IMR-90 (cell line): ENCODE measurements at regions not wholly inside any gene's neighbourhood (a gene's known extent, or its start where the extent isn't known, plus 50 kb on each side); places are given as distances from the start of the nearest gene placed in this dataset.

Source experiments
- ATAC-seq: fragments of 200-7000 bp; cut with Tn5 transposase; 2 replicates; pipeline ENCODE4 v1.9.1; 2020; ENCODE audit warnings: low read depth, mild to moderate bottlenecking, moderate library complexity
- BruUV-seq: library from RNA; stranded (reverse); fragments of 400-500 nt; replicated peaks from 2 replicates; lab custom pipeline; 2021; lab: Mats Ljungman, UMichigan
- CTCF ChIA-PET: fragments of 300-600 bp; formaldehyde crosslinking; extraction: SDS; loops from one replicate; lab custom pipeline; 2021; ENCODE audit warnings: antibody characterized with exemption; lab: Yijun Ruan, JAX
- POLR2A ChIA-PET: fragments of 300-600 bp; sonication (Branson Sonifier 250); formaldehyde crosslinking; loops from one replicate; lab custom pipeline; 2022; ENCODE audit warnings: antibody characterized with exemption; ENCODE audit not compliant: unreplicated experiment; lab: Charles Lee
- DNase-seq: peaks from one replicate; pipeline ENCODE4 v3.0.0; 2013
- H2AFZ ChIP-seq: replicated peaks from 2 replicates; pipeline ENCODE3; 2013; ENCODE audit warnings: low read length, mild to moderate bottlenecking; ENCODE audit not compliant: poor library complexity
- H2AK5ac ChIP-seq: 2 replicates; pipeline ENCODE4 v1.6.1; 2013; ENCODE audit warnings: low read depth, low read length, inconsistent platforms
- H2AK9ac ChIP-seq: replicated peaks from 2 replicates; pipeline ENCODE3; 2013; ENCODE audit warnings: mild to moderate bottlenecking, low read depth, low read length, moderate library complexity; ENCODE audit not compliant: poor library complexity
- H2BK120ac ChIP-seq: 2 replicates; pipeline ENCODE4 v1.6.1; 2013; ENCODE audit warnings: low read depth, low read length, inconsistent platforms
- H2BK15ac ChIP-seq: 3 replicates; pipeline ENCODE4 v1.6.1; 2013; ENCODE audit warnings: low read depth, low read length, inconsistent platforms
- H2BK20ac ChIP-seq: 2 replicates; pipeline ENCODE4 v1.6.1; 2013; ENCODE audit warnings: low read depth, mild to moderate bottlenecking, inconsistent platforms, low read length, moderate library complexity
- H2BK5ac ChIP-seq: 2 replicates; pipeline ENCODE4 v1.6.1; 2013; ENCODE audit warnings: mild to moderate bottlenecking, low read depth, low read length, inconsistent platforms; ENCODE audit not compliant: poor library complexity, severe bottlenecking
- H3K14ac ChIP-seq: replicated peaks from 2 replicates; pipeline ENCODE4 v1.6.1; 2013; ENCODE audit warnings: low read depth, low read length, inconsistent platforms
- H3K18ac ChIP-seq: 2 replicates; pipeline ENCODE4 v1.6.1; 2013; ENCODE audit warnings: low read depth, low read length, control low read depth
- H3K23ac ChIP-seq: 2 replicates; pipeline ENCODE4 v1.6.1; 2013; ENCODE audit warnings: low read depth, low read length, inconsistent platforms
- H3K27ac ChIP-seq: 2 replicates; pipeline ENCODE4 v1.5.1; 2013; ENCODE audit warnings: mild to moderate bottlenecking, control low read depth, low read length; ENCODE audit not compliant: insufficient read depth
- H3K27me3 ChIP-seq: 2 replicates; pipeline ENCODE4 v1.6.1; 2013; ENCODE audit warnings: low read length; ENCODE audit not compliant: control insufficient read depth, insufficient read depth
- H3K36me3 ChIP-seq: 2 replicates; pipeline ENCODE4 v1.6.1; 2013; ENCODE audit warnings: low read length, mixed read lengths; ENCODE audit not compliant: control insufficient read depth, insufficient read depth
- H3K4ac ChIP-seq: 2 replicates; pipeline ENCODE4 v1.6.1; 2013; ENCODE audit warnings: low read depth, low read length, inconsistent platforms
- H3K4me1 ChIP-seq: 2 replicates; pipeline ENCODE4 v1.6.1; 2013; ENCODE audit warnings: low read length, mixed read lengths; ENCODE audit not compliant: control insufficient read depth, insufficient read depth
- H3K4me2 ChIP-seq: 2 replicates; pipeline ENCODE4 v1.6.1; 2013; ENCODE audit warnings: low read depth, mild to moderate bottlenecking, control low read depth, low read length, moderate library complexity
- H3K4me3 ChIP-seq: 2 replicates; pipeline ENCODE4 v1.5.1; 2013; ENCODE audit warnings: low read depth, mild to moderate bottlenecking, control low read depth, low read length, moderate library complexity; ENCODE audit not compliant: insufficient read depth
- H3K56ac ChIP-seq: 2 replicates; pipeline ENCODE4 v1.6.1; 2013; ENCODE audit warnings: low read length, inconsistent platforms; ENCODE audit not compliant: insufficient read depth; ENCODE audit errors: extremely low read depth
- H3K79me1 ChIP-seq, 2 experiments: 2 replicates each; pipeline ENCODE4 v1.6.1; 2013; ENCODE audit warnings: low read length in 2 of 2, inconsistent platforms in 1 of 2, low read depth in 1 of 2
- H3K9ac ChIP-seq: 2 replicates; pipeline ENCODE4 v1.6.1; 2013; ENCODE audit warnings: low read depth, low read length, control low read depth
- H3K9me1 ChIP-seq: 2 replicates; pipeline ENCODE4 v1.6.1; 2013; ENCODE audit warnings: low read length, inconsistent platforms; ENCODE audit not compliant: insufficient read depth
- H3K9me3 ChIP-seq: 2 replicates; pipeline ENCODE4 v1.6.1; 2013; ENCODE audit warnings: low read length; ENCODE audit not compliant: control insufficient read depth, insufficient read depth
- H4K20me1 ChIP-seq: 2 replicates; pipeline ENCODE4 v1.6.1; 2013; ENCODE audit warnings: low read length, inconsistent platforms; ENCODE audit not compliant: insufficient read depth
- H4K5ac ChIP-seq: 2 replicates; pipeline ENCODE4 v1.6.1; 2013; ENCODE audit warnings: mild to moderate bottlenecking, low read depth, low read length, control low read depth
- H4K8ac ChIP-seq, 2 experiments: 2 replicates each; pipeline ENCODE4 v1.6.1; 2013; ENCODE audit warnings: low read depth in 2 of 2, low read length in 2 of 2, control low read depth in 1 of 2, inconsistent platforms in 1 of 2
- H4K91ac ChIP-seq: 2 replicates; pipeline ENCODE4 v1.6.1; 2013; ENCODE audit warnings: low read depth, low read length, inconsistent platforms; ENCODE audit not compliant: insufficient read depth
- CTCF ChIP-seq: conservative IDR thresholded peaks from 2 replicates; pipeline ENCODE4 v1.5.1; 2012; ENCODE audit warnings: mild to moderate bottlenecking, low read depth, low read length, improper control_type of control experiment
- FOS ChIP-seq: fragments of 150-350 bp; IDR thresholded peaks from 2 replicates; pipeline ENCODE4 v1.6.1; 2016; ENCODE audit warnings: low read depth, low read length
- MAZ ChIP-seq: IDR thresholded peaks from 2 replicates; pipeline ENCODE4 v1.6.1; 2012; ENCODE audit warnings: low read depth, mild to moderate bottlenecking, low read length, improper control_type of control experiment, moderate library complexity, borderline replicate concordance
- POLR2A ChIP-seq: IDR thresholded peaks from 2 replicates; pipeline ENCODE4 v1.6.1; 2012; ENCODE audit warnings: mild to moderate bottlenecking, low read depth, low read length
- RAD21 ChIP-seq: IDR thresholded peaks from 2 replicates; pipeline ENCODE4 v1.6.1; 2012; ENCODE audit warnings: low read length, improper control_type of control experiment
- SMC3 ChIP-seq: fragments of 150-350 bp; IDR thresholded peaks from 2 replicates; pipeline ENCODE4 v1.6.1; 2016; ENCODE audit warnings: low read depth, mild to moderate bottlenecking, antibody characterized with exemption, low read length, moderate library complexity
- WGBS, 2 experiments: methylation state at CpG; one replicate each; pipeline versions ENCODE4 v1.1.5 to v1.1.7; 2013; ENCODE audit warnings: missing lambda C conversion rate in 2 of 2; ENCODE audit not compliant: insufficient read length in 1 of 2; ENCODE audit errors: extremely low coverage in 2 of 2; 5-methylcytosine and 5-hydroxymethylcytosine counted together
- dilution Hi-C: fragments of 300-500 bp; cut with HindIII; formaldehyde crosslinking; loops from one replicate; pipeline ENCODE4 v1.14.3; 2018; ENCODE audit warnings: low sequenced_read_pairs; ENCODE audit not compliant: unreplicated experiment
- in situ Hi-C: fragments of 300-500 bp; cut with MboI; formaldehyde crosslinking; loops from 3 replicates; pipeline ENCODE4 v1.14.3; 2019; ENCODE audit warnings: low sequenced_read_pairs, inconsistent platforms, mixed read lengths
- intact Hi-C: fragments of 100-400 bp; cut with micrococcal nuclease; formaldehyde crosslinking; loops from 2 replicates; pipeline ENCODE4 v1.10.0; 2022
- TF ChIP-seq, protein P1 (sequence below): fragments of 150-350 bp; IDR thresholded peaks from 2 replicates; pipeline ENCODE4 v1.6.1; 2016; ENCODE audit warnings: low read depth, mild to moderate bottlenecking, low read length, moderate library complexity, borderline replicate concordance

DNA sequence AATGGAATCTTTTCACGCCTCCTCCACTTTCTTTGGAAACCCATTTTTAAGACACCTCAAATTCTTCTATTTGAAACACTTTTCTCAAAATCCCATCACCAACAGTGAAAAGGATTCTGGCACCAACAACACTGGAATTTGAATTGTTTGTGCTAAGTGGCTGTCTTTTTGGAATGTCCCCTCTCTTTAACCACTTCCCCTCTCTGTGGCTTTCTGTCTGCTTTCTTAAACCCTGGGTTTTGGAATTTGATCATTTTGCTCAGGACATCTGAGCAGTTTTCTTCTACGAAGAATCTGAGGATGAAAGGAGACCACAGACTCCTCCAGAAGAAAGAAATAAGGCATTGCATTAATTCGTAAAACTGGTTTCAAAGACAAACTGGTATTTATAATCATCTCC lies 89.0 kb downstream of the MXRA5 start:
- dilution Hi-C loops = no loop called here
- no peak overlapping the region for H2BK5ac ChIP-seq
- ChIA-PET POLR2A (no interaction called here), CTCF (no interaction called here)
- H3K14ac ChIP-seq = no peak overlapping the region
- intact Hi-C loops = no loop called here
- no peak overlapping the region for H3K23ac ChIP-seq
- no peak overlapping the region for H4K5ac ChIP-seq
- no peak overlapping the region for H2BK15ac ChIP-seq
- H3K56ac ChIP-seq = no peak overlapping the region
- H3K4me2 ChIP-seq = no peak overlapping the region
- H3K9me1 ChIP-seq = no peaks in the 10 kb centered on the region
- TF ChIP-seq SMC3 (no peak), POLR2A (no peak), CTCF (no peak), MAZ (no peak), RAD21 (no peak), FOS (no peak)
- TF ChIP-seq, protein P1, sequence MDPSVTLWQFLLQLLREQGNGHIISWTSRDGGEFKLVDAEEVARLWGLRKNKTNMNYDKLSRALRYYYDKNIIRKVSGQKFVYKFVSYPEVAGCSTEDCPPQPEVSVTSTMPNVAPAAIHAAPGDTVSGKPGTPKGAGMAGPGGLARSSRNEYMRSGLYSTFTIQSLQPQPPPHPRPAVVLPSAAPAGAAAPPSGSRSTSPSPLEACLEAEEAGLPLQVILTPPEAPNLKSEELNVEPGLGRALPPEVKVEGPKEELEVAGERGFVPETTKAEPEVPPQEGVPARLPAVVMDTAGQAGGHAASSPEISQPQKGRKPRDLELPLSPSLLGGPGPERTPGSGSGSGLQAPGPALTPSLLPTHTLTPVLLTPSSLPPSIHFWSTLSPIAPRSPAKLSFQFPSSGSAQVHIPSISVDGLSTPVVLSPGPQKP = no peak
- H2BK120ac ChIP-seq = peak overlapping the region; percentile 19; the same call in 1 of the 2 replicates
- WGBS, 2 experiments = no CpG with 5 or more reads among the region's 3 CpGs
- no peaks in the 10 kb centered on the region for H3K79me1 ChIP-seq
- H3K27ac ChIP-seq = no peak overlapping the region
- in situ Hi-C loops = no loop called here
- H3K18ac ChIP-seq = no peak overlapping the region; the same call in 1 of the 2 replicates
- H2BK20ac ChIP-seq = no peak overlapping the region
- H3K36me3 ChIP-seq = no peaks in the 10 kb centered on the region
- no peak overlapping the region for H2AK5ac ChIP-seq
- H3K4me1 ChIP-seq = no peaks in the 10 kb centered on the region
- no peak overlapping the region for H3K9ac ChIP-seq
- DNase-seq (no peak), ATAC-seq (no peak)
- H3K4me3 ChIP-seq = no peak overlapping the region
- no peaks in the 10 kb centered on the region for H3K27me3 ChIP-seq
- H4K8ac ChIP-seq = no peak overlapping the region
- H4K91ac ChIP-seq = no peak overlapping the region
- no peaks in the 10 kb centered on the region for H4K20me1 ChIP-seq
- no peak overlapping the region for H3K4ac ChIP-seq
- H2AFZ ChIP-seq = no peak overlapping the region
- no peaks in the 10 kb centered on the region; the same call in 1 of the 2 replicates for H3K9me3 ChIP-seq
- BruUV-seq = no TSS peak
- no peak overlapping the region for H2AK9ac ChIP-seq
